ENCODE measurements at regions not wholly inside any gene's neighbourhood (a gene's known extent, or its start where the extent isn't known, plus 50 kb on each side); places are given as distances from the start of the nearest gene placed in this dataset.

DNA sequence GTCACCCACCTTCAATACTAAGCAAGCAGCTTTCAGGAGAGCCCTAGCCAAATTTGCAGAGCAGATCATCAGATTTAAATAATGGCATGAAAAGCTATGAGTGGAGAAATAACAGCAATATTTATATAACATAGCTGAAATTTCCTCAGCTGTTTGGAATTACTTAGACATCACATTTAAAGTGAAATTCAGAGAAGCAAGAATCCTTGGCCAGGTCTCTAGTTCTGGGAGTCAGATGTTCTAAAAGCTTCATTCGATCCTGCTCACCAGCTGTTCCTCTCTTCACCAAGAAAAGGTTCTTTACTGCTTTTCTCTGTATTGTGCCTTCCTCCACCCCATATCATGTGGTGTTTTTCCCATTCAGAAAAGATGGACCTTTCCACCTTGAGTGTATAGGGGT lies 152.3 kb upstream of the JAG1 start:
- TF ChIP-seq, protein P1, sequence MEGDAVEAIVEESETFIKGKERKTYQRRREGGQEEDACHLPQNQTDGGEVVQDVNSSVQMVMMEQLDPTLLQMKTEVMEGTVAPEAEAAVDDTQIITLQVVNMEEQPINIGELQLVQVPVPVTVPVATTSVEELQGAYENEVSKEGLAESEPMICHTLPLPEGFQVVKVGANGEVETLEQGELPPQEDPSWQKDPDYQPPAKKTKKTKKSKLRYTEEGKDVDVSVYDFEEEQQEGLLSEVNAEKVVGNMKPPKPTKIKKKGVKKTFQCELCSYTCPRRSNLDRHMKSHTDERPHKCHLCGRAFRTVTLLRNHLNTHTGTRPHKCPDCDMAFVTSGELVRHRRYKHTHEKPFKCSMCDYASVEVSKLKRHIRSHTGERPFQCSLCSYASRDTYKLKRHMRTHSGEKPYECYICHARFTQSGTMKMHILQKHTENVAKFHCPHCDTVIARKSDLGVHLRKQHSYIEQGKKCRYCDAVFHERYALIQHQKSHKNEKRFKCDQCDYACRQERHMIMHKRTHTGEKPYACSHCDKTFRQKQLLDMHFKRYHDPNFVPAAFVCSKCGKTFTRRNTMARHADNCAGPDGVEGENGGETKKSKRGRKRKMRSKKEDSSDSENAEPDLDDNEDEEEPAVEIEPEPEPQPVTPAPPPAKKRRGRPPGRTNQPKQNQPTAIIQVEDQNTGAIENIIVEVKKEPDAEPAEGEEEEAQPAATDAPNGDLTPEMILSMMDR (IDR thresholded peaks at IDR 0.05; ENCODE audit: poor library complexity, severe bottlenecking): no peak
- no peak for TF ChIP-seq POLR2AphosphoS5 (IDR thresholded peaks at IDR 0.05)
- no peak for TF ChIP-seq EP300 (conservative IDR thresholded peaks at IDR 0.05; ENCODE audit: poor library complexity, severe bottlenecking)
- no peak for TF ChIP-seq EZH2 (IDR thresholded peaks at IDR 0.05; ENCODE audit: borderline replicate concordance, insufficient read depth, low read length, poor library complexity, severe bottlenecking)
- TF ChIP-seq MXI1 (conservative IDR thresholded peaks at IDR 0.05; ENCODE audit: poor library complexity, severe bottlenecking): no peak
- no peak for TF ChIP-seq TAF1 (IDR thresholded peaks at IDR 0.05; ENCODE audit: low read depth)

Data from neural cell (in vitro differentiated cells).